ENCODE measurements at regions not wholly inside any gene's neighbourhood (a gene's known extent, or its start where the extent isn't known, plus 50 kb on each side); places are given as distances from the start of the nearest gene placed in this dataset.

DNA sequence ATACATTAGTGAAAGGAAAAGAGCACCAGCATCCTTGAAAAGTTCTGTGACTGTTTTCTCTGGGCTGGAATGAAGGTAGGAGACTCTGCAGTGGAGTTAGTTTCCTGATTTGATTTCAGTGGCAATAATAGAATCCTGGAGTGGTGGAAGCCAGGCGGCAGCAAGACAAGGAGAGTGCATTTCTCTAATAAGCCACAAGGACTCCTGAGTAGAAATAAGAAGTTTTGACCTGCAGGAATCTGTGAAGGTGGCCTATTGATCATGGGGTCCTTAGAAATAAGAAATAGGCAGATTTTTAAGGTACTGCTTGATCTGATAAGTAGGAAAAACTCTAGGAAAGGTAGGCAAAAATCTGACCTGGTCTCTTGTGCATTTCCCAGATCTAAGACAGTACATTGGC is 68.4 kb upstream of the ELOVL5 start:
- DNase-seq, result no peak

DNA sequence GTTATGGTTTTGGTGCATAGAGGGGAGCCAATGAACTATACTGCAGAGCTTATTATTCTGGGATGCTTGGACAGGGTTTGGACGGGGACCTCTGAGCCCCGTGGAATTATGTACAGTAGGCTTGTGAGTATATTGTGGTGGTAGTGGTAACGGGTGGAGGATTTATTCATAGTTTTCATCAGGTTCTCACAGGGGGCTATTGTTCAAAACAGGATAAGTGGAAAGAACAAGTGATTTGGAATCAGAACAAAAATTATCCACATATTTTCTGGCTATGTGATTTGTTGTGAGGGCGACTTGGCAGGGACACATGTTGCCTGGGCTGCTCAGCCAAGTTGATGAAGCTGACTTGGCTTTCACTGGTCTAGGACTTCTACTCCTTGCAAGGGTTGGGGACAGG is 64.6 kb upstream of the ELOVL5 start:
- no peak for DNase-seq

DNA sequence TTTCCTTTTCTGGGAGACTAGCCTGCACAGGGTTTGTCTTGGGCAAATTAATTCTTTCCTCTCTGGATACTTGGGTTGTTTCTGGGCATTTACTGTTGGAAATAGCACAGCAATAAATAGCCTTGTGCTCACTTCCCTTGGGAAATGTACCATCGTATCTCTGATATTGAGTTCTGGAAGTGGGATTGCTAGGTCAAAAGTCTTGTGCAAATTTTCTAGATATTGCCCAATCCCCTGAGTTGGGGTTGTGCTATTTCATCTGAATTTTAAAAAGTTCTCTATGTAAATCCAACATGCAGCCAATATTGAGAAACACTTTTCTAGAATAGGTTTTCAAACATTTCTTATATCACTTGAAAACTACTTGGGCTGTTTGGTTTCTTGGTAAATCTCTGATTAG is 64.0 kb upstream of the ELOVL5 start:
- no peak for DNase-seq

DNA sequence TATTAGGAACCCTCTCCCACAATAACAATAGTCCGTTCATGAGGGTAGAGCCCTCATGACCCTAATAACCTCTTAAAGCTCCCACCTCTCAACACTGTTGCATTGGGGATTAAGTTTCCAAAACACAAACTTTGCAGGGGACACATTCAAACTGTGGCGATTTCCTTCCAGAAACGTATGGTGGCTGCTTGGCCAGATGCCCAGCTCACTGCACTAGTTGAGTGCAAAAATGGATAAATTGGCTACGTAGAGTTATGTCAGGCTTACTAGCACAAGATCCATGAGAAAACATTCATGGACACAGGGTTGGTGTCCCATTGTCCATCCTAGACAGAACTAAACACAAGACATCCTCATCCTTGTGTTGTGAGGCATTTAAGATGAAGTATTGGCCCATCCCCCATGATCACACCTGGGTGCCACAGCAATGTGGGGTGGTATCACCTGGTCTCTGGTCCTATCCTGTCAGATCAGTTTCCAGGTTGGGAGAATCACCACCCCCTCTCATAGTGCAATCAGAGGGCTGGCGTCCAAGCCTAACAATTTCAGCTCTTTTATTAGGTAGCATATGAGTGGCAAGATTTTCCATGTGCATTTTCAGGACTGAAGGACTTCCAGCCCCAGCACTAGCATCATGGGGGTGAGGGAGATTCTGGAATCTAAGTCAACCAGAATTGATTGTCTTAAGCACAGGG is 63.4 kb upstream of the ELOVL5 start:
- DNase-seq, result peak in 1 of 3 donors; percentile 7

DNA sequence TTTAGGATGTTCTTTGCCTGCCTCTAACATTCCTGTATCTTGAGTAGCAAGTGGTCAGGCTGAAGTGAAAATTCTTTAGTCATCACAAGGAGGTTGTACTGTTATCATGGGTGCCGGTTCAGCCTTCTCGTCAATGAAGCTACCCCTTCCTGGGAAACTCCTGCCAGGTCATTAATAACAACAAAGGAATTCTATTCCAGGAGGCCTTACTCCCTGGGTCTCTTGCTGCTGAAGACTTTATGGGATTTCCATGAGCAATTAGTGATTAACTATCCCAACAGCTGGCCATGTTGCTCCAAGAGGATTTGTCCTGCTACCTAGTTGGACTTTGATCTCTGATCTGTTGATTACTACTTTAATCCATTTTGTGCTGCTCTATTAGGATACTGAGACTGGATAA is 62.7 kb upstream of the ELOVL5 start:
- DNase-seq, result no peak

DNA sequence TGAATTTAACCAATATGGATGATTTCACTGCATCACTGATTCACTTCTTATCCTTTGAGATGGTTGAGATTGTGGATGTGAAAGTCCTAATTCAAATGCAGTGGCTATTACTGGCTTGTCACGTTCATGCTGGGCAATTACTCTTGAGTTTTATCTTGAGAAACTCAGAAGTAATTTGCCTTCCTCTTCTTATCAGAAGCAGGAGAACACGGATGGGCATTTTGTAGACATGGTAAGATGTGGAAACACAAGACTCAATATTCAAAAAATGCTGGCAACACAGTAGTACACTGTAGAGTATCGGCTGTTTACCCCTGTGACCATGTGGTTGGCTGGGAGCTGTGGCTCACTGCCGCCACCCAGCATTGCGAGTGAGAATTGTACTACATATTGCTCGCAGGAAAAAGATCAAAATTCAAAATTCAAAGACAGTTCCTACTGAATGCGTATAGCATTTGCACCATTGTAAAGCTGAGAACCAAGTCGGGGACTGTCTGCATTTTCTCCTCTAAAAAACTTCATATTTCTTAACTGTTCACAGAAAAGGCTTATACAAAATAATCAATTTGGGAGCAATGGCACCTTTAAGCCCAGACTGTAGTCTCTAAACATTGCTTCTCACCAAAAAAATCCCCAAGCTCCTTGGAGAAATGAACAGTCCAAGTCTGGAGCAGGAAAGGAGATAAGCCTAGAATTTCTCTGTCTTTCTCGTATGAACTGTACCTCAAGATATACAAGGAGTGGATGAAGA is 61.9 kb upstream of the ELOVL5 start:
- peak in 2 of 3 donors; percentile 10 to 19 for DNase-seq

DNA sequence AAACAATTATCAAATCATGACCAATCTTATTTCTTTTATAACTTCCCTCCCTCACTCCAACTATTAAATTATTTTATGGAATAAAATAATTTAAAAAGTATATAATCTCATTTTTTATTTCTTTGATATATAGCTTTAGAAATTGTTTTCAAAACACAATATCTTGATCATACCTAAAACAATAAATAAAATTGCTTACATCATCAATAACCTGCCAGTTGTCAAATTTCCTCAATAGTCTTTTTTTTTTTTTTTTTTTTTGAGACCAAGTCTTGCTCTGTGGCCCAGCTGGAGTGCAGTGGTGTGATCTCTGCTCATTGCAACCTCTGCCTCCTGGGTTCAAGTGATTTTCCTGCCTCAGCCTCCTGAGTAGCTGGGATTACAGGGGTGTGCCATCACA is 60.1 kb upstream of the ELOVL5 start:
- DNase-seq, result no peak

DNA sequence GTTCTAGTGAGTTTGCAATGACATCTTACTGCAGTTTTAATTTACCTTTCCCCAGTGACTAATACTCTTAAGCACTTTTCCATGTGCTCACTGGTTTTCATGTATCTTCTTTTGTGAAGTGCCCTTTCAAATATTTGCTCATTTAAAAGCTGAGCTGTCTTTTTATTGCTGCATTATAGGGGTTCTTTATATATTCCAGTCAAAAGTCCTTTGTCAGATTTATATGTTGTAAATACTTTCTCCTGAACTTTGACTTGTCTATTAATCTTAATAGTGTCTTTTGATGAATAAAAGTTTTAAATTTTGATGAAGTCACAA is 50.2 kb upstream of the ELOVL5 start:
- no peak for DNase-seq

DNA sequence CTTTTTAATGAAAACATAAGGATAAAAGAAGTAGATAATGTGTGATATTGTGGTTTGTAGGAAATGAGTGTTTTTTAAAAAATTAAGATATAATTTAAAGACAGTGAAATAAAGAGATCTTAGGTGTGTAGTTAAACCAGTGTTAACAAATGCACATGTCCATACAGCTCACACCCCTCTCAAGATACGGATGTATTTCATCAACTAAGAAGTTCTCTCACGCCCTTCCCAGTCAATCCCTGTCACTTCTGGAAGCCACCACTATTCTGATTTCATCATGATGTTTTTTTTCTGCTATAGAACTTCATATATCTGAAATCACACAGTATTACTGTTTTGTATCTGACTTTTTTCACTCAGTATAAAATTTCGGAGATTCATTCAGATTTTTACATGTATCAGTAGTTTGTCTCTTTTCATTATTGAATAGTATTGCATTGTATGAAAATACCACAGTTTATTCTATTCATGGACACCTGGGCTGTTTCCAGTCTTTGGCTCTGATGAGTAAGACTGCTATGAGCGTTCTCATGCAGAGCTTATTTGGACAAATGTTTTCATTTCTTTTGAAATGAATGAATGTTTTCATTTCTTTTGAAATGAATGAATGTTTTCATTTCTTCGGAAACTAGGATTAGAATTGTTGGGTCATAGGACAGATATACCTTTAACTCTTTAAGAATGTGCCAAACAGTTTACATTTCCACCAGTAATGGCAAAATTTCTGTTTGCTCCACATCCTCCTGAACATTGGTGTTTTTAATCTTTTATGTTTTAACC is 49.7 kb upstream of the ELOVL5 start:
- DNase-seq, result no peak

Measured in muscle of back (tissue), 3 donors.